ENCODE measurements at regions not wholly inside any gene's neighbourhood (a gene's known extent, or its start where the extent isn't known, plus 50 kb on each side); places are given as distances from the start of the nearest gene placed in this dataset.

DNA sequence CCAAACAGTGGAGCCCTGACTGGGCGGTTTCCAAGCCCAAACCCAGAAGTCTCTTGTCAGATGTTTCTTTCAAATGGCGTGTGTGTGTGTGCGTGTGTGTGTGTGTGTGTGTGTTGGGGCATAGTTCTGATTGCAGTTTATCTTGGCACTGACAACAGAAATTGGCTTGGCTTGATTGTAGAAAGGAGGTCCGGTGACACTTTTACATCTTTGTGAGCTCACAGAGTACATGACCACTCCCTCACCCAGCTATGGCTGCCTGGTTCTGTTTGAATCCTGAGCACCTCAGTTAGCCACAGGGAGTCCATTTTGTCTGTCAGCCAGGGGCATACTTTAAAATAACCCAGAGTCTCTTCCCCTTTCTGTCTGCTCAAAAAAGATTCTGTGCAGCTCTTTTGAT lies 276.3 kb downstream of the CD83 start:
- Histone ChIP-seq H3K27ac (ENCODE audit: low read depth) (no peak overlapping the region), H4K20me1 (replicated peaks; ENCODE audit: insufficient read depth) (no peaks in the 10 kb centered on the region), H3K4me1 (ENCODE audit: insufficient read depth) (peaks cover 22% of the 10 kb centered on the region), H2AFZ (no peak overlapping the region), H3K27me3 (ENCODE audit: insufficient read depth) (no peaks in the 10 kb centered on the region), H3F3A (replicated peaks; ENCODE audit: low read depth) (0 out of 2 replicates have a peak, but pooled peaks cover 4% of the 10 kb centered on the region), H3K4me3 (no peak overlapping the region), H3K79me2 (replicated peaks; ENCODE audit: insufficient read depth) (no peaks in the 10 kb centered on the region), H3K4me2 (no peak overlapping the region), H3K36me3 (ENCODE audit: insufficient read depth) (0 out of 2 replicates have a peak, but pooled peaks cover 6% of the 10 kb centered on the region), H3K9me2 (ENCODE audit: insufficient read depth) (peaks cover 10% of the 10 kb centered on the region)
- ATAC-seq (no peak), DNase-seq (ENCODE audit: low spot score) (no peak)
- no peak for TF ChIP-seq NANOG (IDR thresholded peaks at IDR 0.05; ENCODE audit: borderline replicate concordance)
- Mint-ChIP-seq H3K27ac (no peak overlapping the region), H3K27me3 (ENCODE audit: insufficient read depth, low read depth, poor library complexity) (peaks cover 6% of the 10 kb centered on the region), H3K36me3 (ENCODE audit: low read depth) (peaks cover 11% of the 10 kb centered on the region; the same call in 2 of the 3 replicates), H3K4me1 (peaks cover 16% of the 10 kb centered on the region), H3K4me3 (no peak overlapping the region), H3K9me3 (peaks cover 14% of the 10 kb centered on the region; the same call in 2 of the 3 replicates)

DNA sequence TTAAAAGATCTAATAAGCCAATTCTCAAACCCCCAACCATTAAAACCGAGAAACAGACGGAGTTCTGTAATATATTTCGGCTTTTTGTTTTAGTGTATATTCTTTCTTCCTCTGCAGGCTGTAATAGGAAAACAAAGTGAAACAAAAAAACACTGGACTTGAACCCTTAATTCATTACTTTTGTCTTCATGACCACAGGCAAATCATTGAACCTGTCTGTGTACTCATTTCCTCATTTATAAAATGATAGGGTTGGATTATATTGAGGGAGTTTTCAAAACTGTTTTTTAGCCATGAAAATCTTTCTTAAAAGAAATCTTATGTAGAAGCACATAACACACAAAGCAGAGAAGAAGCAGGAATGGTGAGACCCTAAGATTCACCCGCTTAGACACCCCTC lies 278.8 kb downstream of the CD83 start:
- H3K4me1 Mint-ChIP-seq: peaks cover 9% of the 10 kb centered on the region
- DNase-seq (ENCODE audit: low spot score): no peak
- Histone ChIP-seq H3K79me2 (replicated peaks; ENCODE audit: insufficient read depth) (no peaks in the 10 kb centered on the region), H3K4me1 (ENCODE audit: insufficient read depth) (peaks cover 10% of the 10 kb centered on the region), H2AFZ (no peak overlapping the region), H3K4me3 (no peak overlapping the region), H3K9me2 (ENCODE audit: insufficient read depth) (peaks cover 9% of the 10 kb centered on the region), H3K27me3 (ENCODE audit: insufficient read depth) (no peaks in the 10 kb centered on the region), H3F3A (replicated peaks; ENCODE audit: low read depth) (no peaks in the 10 kb centered on the region), H3K36me3 (ENCODE audit: insufficient read depth) (peaks cover 20% of the 10 kb centered on the region; the same call in 1 of the 2 replicates), H3K27ac (ENCODE audit: low read depth) (no peak overlapping the region), H3K4me2 (no peak overlapping the region), H4K20me1 (replicated peaks; ENCODE audit: insufficient read depth) (no peaks in the 10 kb centered on the region)
- ATAC-seq: no peak
- H3K36me3 Mint-ChIP-seq (ENCODE audit: low read depth): peaks cover 33% of the 10 kb centered on the region
- H3K9me3 Mint-ChIP-seq: peaks cover 39% of the 10 kb centered on the region
- peaks cover 11% of the 10 kb centered on the region for H3K27me3 Mint-ChIP-seq (ENCODE audit: insufficient read depth, low read depth, poor library complexity)
- H3K27ac Mint-ChIP-seq: no peak overlapping the region
- H3K4me3 Mint-ChIP-seq: no peak overlapping the region
- no peak for TF ChIP-seq STAT1 (IDR thresholded peaks at IDR 0.05; ENCODE audit: unreplicated experiment)
- TF ChIP-seq EZH2phosphoT487 (IDR thresholded peaks at IDR 0.05; ENCODE audit: unreplicated experiment): no peak
- TF ChIP-seq POLR2AphosphoS5 (IDR thresholded peaks at IDR 0.05; ENCODE audit: low read depth): no peak
- no peak for TF ChIP-seq ZNF331 (CRISPR knock-in tag; IDR thresholded peaks at IDR 0.05; ENCODE audit: low read depth)
- TF ChIP-seq CREB1 (CRISPR knock-in tag; IDR thresholded peaks at IDR 0.05; ENCODE audit: low read depth): no peak
- no peak for TF ChIP-seq ZNF114 (CRISPR knock-in tag; IDR thresholded peaks at IDR 0.05)
- no peak for TF ChIP-seq EZH2 (IDR thresholded peaks at IDR 0.05; ENCODE audit: low read depth, unreplicated experiment)
- TF ChIP-seq, protein P1, sequence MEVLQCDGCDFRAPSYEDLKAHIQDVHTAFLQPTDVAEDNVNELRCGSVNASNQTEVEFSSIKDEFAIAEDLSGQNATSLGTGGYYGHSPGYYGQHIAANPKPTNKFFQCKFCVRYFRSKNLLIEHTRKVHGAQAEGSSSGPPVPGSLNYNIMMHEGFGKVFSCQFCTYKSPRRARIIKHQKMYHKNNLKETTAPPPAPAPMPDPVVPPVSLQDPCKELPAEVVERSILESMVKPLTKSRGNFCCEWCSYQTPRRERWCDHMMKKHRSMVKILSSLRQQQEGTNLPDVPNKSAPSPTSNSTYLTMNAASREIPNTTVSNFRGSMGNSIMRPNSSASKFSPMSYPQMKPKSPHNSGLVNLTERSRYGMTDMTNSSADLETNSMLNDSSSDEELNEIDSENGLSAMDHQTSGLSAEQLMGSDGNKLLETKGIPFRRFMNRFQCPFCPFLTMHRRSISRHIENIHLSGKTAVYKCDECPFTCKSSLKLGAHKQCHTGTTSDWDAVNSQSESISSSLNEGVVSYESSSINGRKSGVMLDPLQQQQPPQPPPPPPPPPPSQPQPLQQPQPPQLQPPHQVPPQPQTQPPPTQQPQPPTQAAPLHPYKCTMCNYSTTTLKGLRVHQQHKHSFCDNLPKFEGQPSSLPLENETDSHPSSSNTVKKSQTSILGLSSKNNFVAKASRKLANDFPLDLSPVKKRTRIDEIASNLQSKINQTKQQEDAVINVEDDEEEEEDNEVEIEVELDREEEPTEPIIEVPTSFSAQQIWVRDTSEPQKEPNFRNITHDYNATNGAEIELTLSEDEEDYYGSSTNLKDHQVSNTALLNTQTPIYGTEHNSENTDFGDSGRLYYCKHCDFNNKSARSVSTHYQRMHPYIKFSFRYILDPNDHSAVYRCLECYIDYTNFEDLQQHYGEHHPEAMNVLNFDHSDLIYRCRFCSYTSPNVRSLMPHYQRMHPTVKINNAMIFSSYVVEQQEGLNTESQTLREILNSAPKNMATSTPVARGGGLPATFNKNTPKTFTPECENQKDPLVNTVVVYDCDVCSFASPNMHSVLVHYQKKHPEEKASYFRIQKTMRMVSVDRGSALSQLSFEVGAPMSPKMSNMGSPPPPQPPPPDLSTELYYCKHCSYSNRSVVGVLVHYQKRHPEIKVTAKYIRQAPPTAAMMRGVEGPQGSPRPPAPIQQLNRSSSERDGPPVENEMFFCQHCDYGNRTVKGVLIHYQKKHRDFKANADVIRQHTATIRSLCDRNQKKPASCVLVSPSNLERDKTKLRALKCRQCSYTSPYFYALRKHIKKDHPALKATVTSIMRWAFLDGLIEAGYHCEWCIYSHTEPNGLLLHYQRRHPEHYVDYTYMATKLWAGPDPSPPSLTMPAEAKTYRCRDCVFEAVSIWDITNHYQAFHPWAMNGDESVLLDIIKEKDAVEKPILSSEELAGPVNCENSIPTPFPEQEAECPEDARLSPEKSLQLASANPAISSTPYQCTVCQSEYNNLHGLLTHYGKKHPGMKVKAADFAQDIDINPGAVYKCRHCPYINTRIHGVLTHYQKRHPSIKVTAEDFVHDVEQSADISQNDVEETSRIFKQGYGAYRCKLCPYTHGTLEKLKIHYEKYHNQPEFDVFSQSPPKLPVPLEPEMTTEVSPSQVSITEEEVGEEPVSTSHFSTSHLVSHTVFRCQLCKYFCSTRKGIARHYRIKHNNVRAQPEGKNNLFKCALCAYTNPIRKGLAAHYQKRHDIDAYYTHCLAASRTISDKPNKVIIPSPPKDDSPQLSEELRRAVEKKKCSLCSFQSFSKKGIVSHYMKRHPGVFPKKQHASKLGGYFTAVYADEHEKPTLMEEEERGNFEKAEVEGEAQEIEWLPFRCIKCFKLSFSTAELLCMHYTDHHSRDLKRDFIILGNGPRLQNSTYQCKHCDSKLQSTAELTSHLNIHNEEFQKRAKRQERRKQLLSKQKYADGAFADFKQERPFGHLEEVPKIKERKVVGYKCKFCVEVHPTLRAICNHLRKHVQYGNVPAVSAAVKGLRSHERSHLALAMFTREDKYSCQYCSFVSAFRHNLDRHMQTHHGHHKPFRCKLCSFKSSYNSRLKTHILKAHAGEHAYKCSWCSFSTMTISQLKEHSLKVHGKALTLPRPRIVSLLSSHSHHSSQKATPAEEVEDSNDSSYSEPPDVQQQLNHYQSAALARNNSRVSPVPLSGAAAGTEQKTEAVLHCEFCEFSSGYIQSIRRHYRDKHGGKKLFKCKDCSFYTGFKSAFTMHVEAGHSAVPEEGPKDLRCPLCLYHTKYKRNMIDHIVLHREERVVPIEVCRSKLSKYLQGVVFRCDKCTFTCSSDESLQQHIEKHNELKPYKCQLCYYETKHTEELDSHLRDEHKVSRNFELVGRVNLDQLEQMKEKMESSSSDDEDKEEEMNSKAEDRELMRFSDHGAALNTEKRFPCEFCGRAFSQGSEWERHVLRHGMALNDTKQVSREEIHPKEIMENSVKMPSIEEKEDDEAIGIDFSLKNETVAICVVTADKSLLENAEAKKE (CRISPR knock-in tag; IDR thresholded peaks at IDR 0.05): no peak
- no peak for TF ChIP-seq NANOG (IDR thresholded peaks at IDR 0.05; ENCODE audit: borderline replicate concordance)
- no peak for TF ChIP-seq JUNB (IDR thresholded peaks at IDR 0.05; ENCODE audit: unreplicated experiment)
